Activated T-helper 17 cell treated with anti-CD3 and anti-CD28 coated beads, Interleukin-2, amount 50 U/mL, for 72 hours (primary cell): ENCODE measurements at regions not wholly inside any gene's neighbourhood (a gene's known extent, or its start where the extent isn't known, plus 50 kb on each side); places are given as distances from the start of the nearest gene placed in this dataset.
A peak's percentile ranks its signal among the peaks of the same experiment; 100 is the strongest.
"Not testable (repeated sequence)": the region's sequence is repeated elsewhere in the genome, so short reads cannot be mapped to it uniquely, and the experiment has no call there.

ENCODE experiments used
- ATAC-seq: fragments of 150-1000 bp; cut with Tn5 transposase; replicated peaks from 2 replicates; pipeline ENCODE4 v1.10.0; 2021; ENCODE audit warnings: mild to moderate bottlenecking, moderate library complexity
- H3K27ac Mint-ChIP-seq: one replicate; pipeline ENCODE4 v1.8.0; 2022; ENCODE audit warnings: mixed read lengths
- H3K27me3 Mint-ChIP-seq: one replicate; pipeline ENCODE4 v1.8.0; 2022; ENCODE audit warnings: mixed read lengths
- H3K36me3 Mint-ChIP-seq: one replicate; pipeline ENCODE4 v1.8.0; 2022; ENCODE audit warnings: low read depth, mild to moderate bottlenecking, mixed read lengths
- H3K4me1 Mint-ChIP-seq: one replicate; pipeline ENCODE4 v1.8.0; 2022; ENCODE audit warnings: mixed read lengths
- H3K4me3 Mint-ChIP-seq: one replicate; pipeline ENCODE4 v1.8.0; 2022; ENCODE audit warnings: mild to moderate bottlenecking, mixed read lengths
- H3K9me3 Mint-ChIP-seq: one replicate; pipeline ENCODE4 v1.8.0; 2022; ENCODE audit warnings: mixed read lengths

DNA sequence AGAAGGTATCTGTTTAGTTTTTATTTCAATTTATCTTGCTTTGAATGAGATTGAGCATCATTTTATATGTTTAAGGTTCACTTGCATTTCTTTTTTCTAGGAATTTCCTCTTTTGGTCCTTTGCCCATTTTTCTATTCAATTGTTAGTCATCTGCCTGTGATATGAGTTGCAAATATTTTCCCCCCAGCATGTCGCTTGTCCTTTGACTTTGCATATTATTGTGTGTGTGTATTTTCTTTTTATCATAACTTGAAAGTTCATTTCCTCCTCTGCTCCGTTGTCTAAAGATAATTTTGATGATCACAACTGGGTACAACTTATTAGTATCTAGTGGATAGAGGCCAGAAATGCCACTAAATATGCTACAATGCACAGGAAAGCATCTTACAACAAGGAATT, 132.7 kb upstream of the MDFIC start:
- Mint-ChIP-seq H3K4me3 (peak overlapping the region; percentile 65), H3K27me3 (peaks cover 5% of the 10 kb centered on the region), H3K36me3 (no peaks in the 10 kb centered on the region), H3K9me3 (peaks cover 9% of the 10 kb centered on the region), H3K27ac (peak overlapping the region; percentile 84), H3K4me1 (peaks cover 26% of the 10 kb centered on the region)
- ATAC-seq = no peak

DNA sequence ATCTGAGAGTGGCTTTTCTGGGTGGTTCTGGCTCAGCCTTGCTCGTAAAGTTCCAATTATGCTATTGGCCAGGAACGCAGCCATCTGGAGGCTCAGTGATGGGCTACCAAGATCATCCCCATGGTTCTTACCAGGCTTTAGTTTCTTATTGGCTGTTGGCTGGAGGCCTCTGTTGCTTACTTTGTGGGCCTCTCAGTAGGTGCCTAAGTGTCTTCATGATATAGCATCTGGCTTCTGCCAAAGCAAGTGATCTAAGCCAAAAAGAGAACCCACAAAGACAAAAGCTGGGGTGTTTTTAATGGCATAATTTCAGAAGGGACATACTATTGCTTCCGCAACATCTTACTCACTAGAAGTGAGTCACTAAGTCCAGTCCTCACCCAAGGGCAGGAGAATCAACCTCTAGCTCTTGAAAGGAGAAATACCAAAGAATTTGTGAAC, 132.0 kb upstream of the MDFIC start:
- peak; percentile 70 for ATAC-seq
- Mint-ChIP-seq H3K4me3 (peak overlapping the region; percentile 65), H3K36me3 (no peaks in the 10 kb centered on the region), H3K27ac (peak overlapping the region; percentile 84), H3K4me1 (peaks cover 26% of the 10 kb centered on the region), H3K9me3 (peaks cover 9% of the 10 kb centered on the region), H3K27me3 (peaks cover 9% of the 10 kb centered on the region)

DNA sequence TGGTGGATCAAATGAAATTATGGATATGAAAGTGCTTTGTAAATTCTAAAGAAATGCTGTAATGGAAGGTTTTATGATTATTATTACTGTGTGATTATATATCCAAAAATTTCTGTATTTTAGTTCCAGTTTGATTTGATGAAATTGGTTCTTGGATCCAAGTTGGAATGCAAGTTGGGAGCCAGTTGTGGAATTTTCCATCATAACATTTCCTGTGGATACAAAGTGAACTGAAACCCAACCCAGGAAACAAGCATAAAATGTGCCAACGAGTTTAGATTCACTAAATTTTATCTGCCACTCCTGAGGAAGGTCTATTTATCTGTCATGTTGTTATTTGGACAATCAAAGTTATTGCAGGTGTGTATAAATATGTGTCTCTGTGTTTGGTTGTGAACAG, 131.4 kb upstream of the MDFIC start:
- ATAC-seq = no peak

DNA sequence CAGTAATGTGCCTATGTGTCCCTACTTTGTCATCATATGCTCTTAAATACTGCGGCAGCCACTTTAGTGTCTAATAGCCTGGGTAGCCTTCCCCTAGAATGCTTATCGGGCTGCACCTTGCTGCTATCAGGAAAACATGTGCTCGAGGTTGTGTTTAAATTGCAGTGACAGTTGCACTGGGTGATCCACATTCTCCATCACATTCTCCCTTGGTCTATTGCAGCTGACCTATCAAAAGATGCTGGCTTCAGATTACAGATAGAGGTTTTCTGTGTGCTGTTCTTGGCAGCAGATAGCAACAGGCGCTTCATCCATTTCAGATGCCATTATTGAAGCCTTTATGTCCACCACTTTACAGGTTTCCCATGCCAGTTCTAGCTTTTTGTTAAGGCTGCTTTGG, 130.1 kb upstream of the MDFIC start:
- Mint-ChIP-seq H3K4me1 (peaks cover 27% of the 10 kb centered on the region), H3K27me3 (peaks cover 18% of the 10 kb centered on the region), H3K9me3 (peaks cover 9% of the 10 kb centered on the region), H3K36me3 (no peaks in the 10 kb centered on the region), H3K4me3 (no peak overlapping the region), H3K27ac (no peak overlapping the region)
- ATAC-seq = no peak

More for the DNA sequence above, 131.4 kb upstream of the MDFIC start:
- H3K36me3 Mint-ChIP-seq = no peaks in the 10 kb centered on the region
- H3K27ac Mint-ChIP-seq = peak overlapping the region; percentile 84
- peak overlapping the region; percentile 65 for H3K4me3 Mint-ChIP-seq
- H3K4me1 Mint-ChIP-seq = peaks cover 26% of the 10 kb centered on the region
- peaks cover 9% of the 10 kb centered on the region for H3K9me3 Mint-ChIP-seq
- H3K27me3 Mint-ChIP-seq = peaks cover 14% of the 10 kb centered on the region

DNA sequence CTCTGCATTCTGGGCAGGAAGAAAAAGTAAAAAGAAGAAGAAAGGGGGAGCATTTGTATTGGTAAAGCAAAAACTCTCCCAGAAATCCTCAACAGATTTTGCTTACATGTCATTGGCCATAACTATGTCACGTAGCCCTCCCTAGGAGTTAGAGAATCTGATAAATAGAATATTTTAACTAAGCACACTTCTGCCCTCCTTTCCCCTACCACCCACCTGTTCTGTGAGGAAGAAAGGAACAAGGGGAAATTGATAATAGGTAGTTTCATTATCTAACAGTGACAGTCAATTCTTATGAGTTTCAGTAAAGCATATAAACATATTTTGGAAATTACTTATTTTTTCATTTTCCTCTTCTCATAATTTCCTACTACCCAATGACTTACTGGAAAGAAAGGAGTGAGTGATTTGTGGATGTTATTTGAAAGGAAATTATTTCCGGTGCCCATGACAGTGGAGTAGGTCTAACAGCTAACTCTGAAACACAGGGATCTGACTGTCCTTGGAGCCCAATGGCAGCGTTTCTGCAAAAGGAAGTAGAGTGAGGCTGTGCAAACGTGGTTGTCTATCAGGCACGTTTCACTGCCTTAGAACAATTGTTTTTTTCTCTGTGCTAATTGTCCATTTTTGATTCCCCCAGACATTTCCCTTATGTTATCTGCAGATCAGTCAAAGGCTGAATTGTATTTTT, 128.6 kb upstream of the MDFIC start:
- peak; percentile 56 for ATAC-seq
- Mint-ChIP-seq H3K27ac (peak overlapping the region; percentile 51), H3K4me1 (peaks cover 26% of the 10 kb centered on the region), H3K36me3 (no peaks in the 10 kb centered on the region), H3K9me3 (peaks cover 8% of the 10 kb centered on the region), H3K27me3 (peaks cover 18% of the 10 kb centered on the region), H3K4me3 (peak overlapping the region; percentile 29)

DNA sequence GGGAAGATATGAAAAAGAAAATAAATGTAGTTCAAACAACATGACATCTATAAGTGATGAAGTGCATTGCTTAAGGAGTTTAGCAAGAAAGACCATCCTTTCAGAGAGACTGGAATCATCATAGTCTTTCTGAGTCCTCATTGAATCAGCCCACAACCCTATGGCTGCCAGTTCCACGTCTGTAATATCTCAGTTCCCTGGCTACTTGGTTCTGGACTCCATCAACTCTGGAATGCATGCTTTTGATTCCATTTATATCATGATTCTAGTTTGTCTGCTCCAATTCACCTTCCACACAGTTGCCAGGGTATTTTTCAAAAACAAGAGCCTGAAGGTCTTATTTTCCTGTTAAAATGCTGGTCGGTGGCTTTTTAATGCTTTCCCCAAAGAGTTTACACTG, 126.4 kb upstream of the MDFIC start:
- H3K4me1 Mint-ChIP-seq = peaks cover 11% of the 10 kb centered on the region
- ATAC-seq = no peak
- H3K4me3 Mint-ChIP-seq = peak overlapping the region; percentile 8
- H3K27me3 Mint-ChIP-seq = peaks cover 16% of the 10 kb centered on the region
- no peaks in the 10 kb centered on the region for H3K36me3 Mint-ChIP-seq
- no peaks in the 10 kb centered on the region for H3K9me3 Mint-ChIP-seq
- peak overlapping the region; percentile 84 for H3K27ac Mint-ChIP-seq

DNA sequence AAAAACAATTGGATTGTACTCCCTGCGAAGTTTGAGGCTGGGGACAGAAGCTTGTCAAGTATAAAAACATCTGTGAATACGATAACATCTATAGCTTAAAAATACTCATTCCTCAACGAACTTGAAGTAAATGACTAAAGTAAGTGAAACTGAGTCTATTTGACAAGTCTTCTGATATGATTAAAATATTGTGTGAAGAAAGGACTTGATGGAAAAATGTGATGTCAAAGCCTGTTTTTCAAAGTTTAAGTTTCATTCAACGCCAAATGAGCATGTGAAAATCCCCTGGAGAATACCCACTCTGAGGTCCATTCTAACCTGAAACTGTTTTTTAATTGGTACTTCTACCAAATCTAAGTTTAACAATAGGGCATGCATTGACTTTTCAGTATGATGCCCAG, 122.3 kb upstream of the MDFIC start:
- ATAC-seq = peak; percentile 73
- peaks cover 19% of the 10 kb centered on the region for H3K4me1 Mint-ChIP-seq

DNA sequence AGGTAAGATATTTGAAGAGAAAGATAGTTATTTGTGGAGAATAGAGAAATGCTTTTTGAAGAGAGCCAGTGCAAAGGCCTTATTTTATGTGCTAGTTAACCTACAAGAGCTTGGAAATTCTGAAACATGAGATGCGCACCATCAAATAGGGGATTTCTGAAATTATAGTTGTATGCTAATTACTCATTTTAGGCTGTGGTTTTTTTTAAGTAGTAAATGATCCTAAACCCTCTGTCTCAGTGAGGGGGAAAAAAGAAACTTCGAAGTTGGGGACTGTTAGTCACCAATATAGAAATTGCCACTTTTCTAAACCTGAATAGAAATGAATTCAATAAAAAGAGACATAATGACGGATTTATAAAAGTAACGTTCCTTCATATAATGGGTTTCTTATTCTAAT, 119.3 kb upstream of the MDFIC start:
- H3K27me3 Mint-ChIP-seq = no peaks in the 10 kb centered on the region
- H3K4me1 Mint-ChIP-seq = peaks cover 23% of the 10 kb centered on the region
- H3K36me3 Mint-ChIP-seq = no peaks in the 10 kb centered on the region
- peak overlapping the region; percentile 59 for H3K4me3 Mint-ChIP-seq
- H3K9me3 Mint-ChIP-seq = peaks cover 5% of the 10 kb centered on the region
- peak overlapping the region; percentile 94 for H3K27ac Mint-ChIP-seq
- peak; percentile 77 for ATAC-seq

More for the DNA sequence above, 122.3 kb upstream of the MDFIC start:
- Mint-ChIP-seq H3K4me3 (peak overlapping the region; percentile 55), H3K27me3 (peaks cover 10% of the 10 kb centered on the region), H3K36me3 (no peaks in the 10 kb centered on the region), H3K9me3 (no peaks in the 10 kb centered on the region), H3K27ac (peak overlapping the region; percentile 94)

DNA sequence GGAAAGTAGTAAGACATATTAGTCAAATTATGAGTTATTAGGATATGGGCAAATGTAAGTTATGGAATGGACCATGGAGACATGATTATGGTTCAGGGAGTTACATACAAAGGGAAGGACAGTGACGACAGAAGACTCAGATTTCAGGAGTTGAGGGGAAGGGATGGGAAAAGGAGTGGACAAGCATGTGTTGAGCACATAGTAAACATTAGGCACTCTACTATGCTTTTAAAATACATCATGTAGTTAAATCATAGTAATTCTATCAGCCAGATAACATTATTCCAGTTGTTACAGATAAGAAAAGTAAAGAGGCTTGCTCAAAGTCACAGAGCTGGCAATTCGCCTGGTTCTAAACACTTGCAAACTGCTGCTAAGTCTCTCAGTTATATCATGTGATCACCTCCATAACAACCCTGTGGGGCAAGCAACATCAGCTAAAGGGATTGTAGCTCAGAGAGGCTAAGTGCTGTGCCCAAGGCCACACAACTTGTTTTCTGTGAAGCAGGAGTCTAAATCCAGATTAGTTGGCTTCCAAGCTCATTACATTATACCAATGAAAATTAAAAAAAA, 115.2 kb upstream of the MDFIC start:
- Mint-ChIP-seq H3K36me3 (no peaks in the 10 kb centered on the region), H3K4me3 (no peak overlapping the region), H3K27me3 (peaks cover 3% of the 10 kb centered on the region), H3K9me3 (peaks cover 10% of the 10 kb centered on the region), H3K27ac (no peak overlapping the region), H3K4me1 (peaks cover 18% of the 10 kb centered on the region)
- no peak for ATAC-seq

DNA sequence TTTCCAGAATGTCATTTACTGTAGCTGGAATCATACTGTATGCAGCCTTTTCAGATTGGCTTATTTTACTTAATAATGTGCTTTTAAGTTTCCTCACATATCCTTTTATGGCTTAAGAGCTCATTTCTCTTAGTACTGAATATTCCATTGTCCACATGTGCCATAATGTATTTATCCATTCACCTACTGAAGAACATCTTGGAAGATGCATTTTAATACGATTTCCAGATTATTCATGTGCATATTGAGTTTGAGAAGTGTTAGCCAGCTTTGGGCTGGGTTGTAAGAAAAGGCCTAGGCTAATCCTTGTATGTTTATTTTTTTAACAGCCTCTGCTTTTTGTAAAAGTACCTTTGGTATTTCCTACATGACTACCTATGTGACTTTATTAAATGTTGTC, 109.3 kb upstream of the MDFIC start:
- peaks cover 3% of the 10 kb centered on the region for H3K27me3 Mint-ChIP-seq
- H3K4me3 Mint-ChIP-seq = no peak overlapping the region
- H3K27ac Mint-ChIP-seq = no peak overlapping the region
- ATAC-seq = no peak
- H3K36me3 Mint-ChIP-seq = no peaks in the 10 kb centered on the region
- peaks cover 21% of the 10 kb centered on the region for H3K4me1 Mint-ChIP-seq
- peaks cover 5% of the 10 kb centered on the region for H3K9me3 Mint-ChIP-seq

DNA sequence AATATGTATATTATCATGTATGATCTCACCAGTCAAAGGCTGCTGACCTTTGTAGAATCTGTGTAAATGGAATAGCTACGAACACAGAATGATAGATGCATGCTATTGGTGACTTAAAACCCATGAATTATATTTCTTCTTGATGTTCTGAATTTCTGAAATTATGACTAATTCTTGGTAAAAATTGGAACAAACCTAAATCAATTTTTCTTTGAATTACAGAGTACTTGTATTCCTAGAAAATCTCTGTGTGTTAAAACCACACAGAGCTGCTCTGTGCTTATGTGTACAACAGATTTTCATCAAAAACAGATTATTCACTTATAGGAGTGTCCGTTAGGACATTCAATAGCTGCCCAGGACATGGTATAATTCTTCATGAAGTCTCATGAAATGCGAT, 108.3 kb upstream of the MDFIC start:
- Mint-ChIP-seq H3K36me3 (no peaks in the 10 kb centered on the region), H3K4me1 (peaks cover 26% of the 10 kb centered on the region), H3K4me3 (peak overlapping the region; percentile 49), H3K27me3 (peaks cover 3% of the 10 kb centered on the region), H3K27ac (peak overlapping the region; percentile 63), H3K9me3 (peaks cover 5% of the 10 kb centered on the region)
- ATAC-seq = peak; percentile 69

DNA sequence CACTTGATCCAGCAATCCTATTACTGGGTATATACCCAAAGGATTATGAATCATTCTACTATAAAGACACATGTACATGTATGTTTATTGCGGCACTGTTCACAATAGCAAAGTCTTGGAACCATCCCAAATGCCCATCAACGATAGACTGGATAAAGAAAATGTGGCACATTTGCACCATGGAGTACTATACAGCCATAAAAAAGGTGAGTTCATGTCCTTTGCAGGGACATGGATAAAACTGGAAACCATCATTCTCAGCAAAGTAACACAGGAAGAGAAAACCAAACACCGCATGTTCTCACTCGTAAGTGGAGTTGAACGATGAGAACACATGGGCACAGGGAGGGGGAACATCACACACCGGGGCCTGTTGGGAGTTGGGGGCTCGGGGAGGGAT, 104.9 kb upstream of the MDFIC start:
- H3K4me1 Mint-ChIP-seq = peaks cover 36% of the 10 kb centered on the region
- not testable (repeated sequence) for H3K4me3 Mint-ChIP-seq, ATAC-seq, H3K9me3 Mint-ChIP-seq, H3K27ac Mint-ChIP-seq, H3K27me3 Mint-ChIP-seq, H3K36me3 Mint-ChIP-seq

DNA sequence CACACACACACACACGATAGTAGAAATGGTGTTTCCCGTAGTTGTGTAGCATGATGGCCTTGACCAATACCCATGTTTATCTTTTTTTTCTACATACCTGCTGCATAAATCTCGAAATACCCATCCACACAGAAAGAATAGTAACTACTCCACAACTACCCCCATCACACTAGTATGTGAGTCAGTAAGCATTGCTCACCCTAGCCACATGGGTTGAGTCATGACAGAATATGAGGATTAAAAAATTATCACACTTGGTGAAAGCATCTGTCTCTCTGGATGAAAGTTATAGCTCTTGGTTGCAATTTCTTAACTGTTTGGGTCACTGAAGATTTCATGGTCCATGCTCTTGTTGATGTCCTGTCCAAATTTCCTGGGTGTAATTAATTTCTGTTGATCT, 103.4 kb upstream of the MDFIC start:
- H3K9me3 Mint-ChIP-seq = no peaks in the 10 kb centered on the region
- no peaks in the 10 kb centered on the region for H3K27me3 Mint-ChIP-seq
- peak; percentile 94 for ATAC-seq
- H3K4me1 Mint-ChIP-seq = peaks cover 29% of the 10 kb centered on the region
- H3K36me3 Mint-ChIP-seq = no peaks in the 10 kb centered on the region
- H3K27ac Mint-ChIP-seq = no peak overlapping the region
- H3K4me3 Mint-ChIP-seq = no peak overlapping the region

DNA sequence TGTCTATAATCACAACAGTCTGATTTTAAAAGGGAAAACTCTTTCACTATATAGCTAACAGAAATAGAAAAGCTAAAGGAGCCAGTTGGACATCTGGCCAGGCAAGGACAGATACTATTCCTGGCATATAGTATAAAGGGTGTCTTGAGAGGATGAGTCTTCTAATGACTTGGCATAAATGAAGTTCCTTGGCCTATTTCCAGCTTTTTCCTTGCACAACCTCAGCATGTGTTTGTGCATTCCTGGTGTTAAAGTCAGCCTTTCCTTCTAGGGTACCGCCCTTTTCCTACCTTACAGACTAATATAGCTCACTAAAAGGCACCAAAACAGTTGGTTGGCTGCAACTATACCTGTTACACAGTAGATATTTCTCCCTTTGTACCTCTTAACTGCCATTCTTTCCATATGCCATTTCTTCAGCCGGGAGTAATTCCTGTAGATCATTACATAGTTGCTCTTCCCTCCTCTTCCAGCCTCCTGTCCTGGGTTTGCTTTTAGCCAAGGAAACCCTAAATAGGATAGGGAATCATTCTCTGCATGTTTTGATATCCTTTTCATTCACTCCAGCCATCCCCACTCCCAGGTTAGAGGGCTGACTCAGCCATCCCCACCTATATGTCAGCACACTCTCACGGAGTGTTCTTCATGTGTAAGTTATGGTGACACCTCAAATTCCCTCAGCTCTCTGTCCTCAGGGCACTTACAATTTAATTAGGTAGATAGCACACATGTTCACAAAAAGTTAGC, 102.1 kb upstream of the MDFIC start:
- no peak overlapping the region for H3K4me3 Mint-ChIP-seq
- no peak overlapping the region for H3K27ac Mint-ChIP-seq
- no peaks in the 10 kb centered on the region for H3K27me3 Mint-ChIP-seq
- no peaks in the 10 kb centered on the region for H3K36me3 Mint-ChIP-seq
- no peak for ATAC-seq
- H3K9me3 Mint-ChIP-seq = no peaks in the 10 kb centered on the region
- peaks cover 16% of the 10 kb centered on the region for H3K4me1 Mint-ChIP-seq
